Activated CD4-positive, alpha-beta T cell treated with anti-CD3 and anti-CD28 coated beads for 36 hours (primary cell): ENCODE measurements at regions not wholly inside any gene's neighbourhood (a gene's known extent, or its start where the extent isn't known, plus 50 kb on each side); places are given as distances from the start of the nearest gene placed in this dataset.

Experiments
- ATAC-seq: fragments of 200-7000 bp; cut with Tn5 transposase; one replicate; pipeline ENCODE4 v1.10.0; 2021; ENCODE audit warnings: mild to moderate bottlenecking, moderate library complexity
- CTCF ChIA-PET: fragments of 350-600 bp; sonication (Branson Sonifier 250); formaldehyde crosslinking; loops from one replicate; lab custom pipeline; 2021; ENCODE audit warnings: antibody characterized with exemption; lab: Charles Lee
- POLR2A ChIA-PET: fragments of 350-600 bp; sonication (Branson Sonifier 250); formaldehyde crosslinking; loops from one replicate; lab custom pipeline; 2021; ENCODE audit warnings: antibody characterized with exemption, inconsistent platforms; lab: Charles Lee
- DNase-seq: peaks from one replicate; pipeline ENCODE4 v3.0.0-alpha.2; 2020
- H3K27ac Mint-ChIP-seq: one replicate; pipeline ENCODE4 v1.8.0; 2021; ENCODE audit warnings: mixed read lengths
- H3K27me3 Mint-ChIP-seq: one replicate; pipeline ENCODE4 v1.8.0; 2021; ENCODE audit warnings: mixed read lengths
- H3K36me3 Mint-ChIP-seq: one replicate; pipeline ENCODE4 v1.8.0; 2021; ENCODE audit warnings: low read depth, mixed read lengths
- H3K4me1 Mint-ChIP-seq: one replicate; pipeline ENCODE4 v1.8.0; 2021; ENCODE audit warnings: mixed read lengths
- H3K4me3 Mint-ChIP-seq: one replicate; pipeline ENCODE4 v1.8.0; 2021; ENCODE audit warnings: mild to moderate bottlenecking, moderate library complexity, mixed read lengths
- H3K9me3 Mint-ChIP-seq: one replicate; pipeline ENCODE4 v1.8.0; 2021; ENCODE audit warnings: low read depth, mixed read lengths
- intact Hi-C, 2 experiments: fragments of 100-400 bp; cut with DNase I in 1 of 2; cut with micrococcal nuclease in 1 of 2; formaldehyde crosslinking; loops; one replicate each; pipeline versions ENCODE4 v1.14.2 to v1.15.1; 2022 to 2024; cut with DNase I, micrococcal nuclease

DNA sequence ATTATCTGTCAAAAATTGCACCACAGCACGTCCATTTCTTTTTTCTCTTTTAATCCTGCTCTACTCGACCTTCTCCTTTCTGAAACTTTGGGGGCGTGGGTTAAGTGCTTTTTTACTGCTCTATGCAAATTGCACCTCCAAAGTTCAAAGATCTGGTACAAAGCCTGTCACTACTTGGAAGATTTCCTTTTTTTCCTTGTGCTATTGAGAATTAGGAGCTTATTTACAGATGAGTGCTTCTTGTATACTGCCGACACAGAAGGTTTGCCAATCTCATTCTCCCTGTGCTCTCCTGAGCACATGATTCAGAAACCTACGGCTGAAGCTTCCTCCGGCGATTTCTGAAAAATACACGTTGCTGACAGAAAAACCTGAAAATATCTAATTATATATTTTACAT is 94.8 kb downstream of the TEX29 start:
- intact Hi-C loops = no loop called here
- H3K27ac Mint-ChIP-seq = no peak overlapping the region

DNA sequence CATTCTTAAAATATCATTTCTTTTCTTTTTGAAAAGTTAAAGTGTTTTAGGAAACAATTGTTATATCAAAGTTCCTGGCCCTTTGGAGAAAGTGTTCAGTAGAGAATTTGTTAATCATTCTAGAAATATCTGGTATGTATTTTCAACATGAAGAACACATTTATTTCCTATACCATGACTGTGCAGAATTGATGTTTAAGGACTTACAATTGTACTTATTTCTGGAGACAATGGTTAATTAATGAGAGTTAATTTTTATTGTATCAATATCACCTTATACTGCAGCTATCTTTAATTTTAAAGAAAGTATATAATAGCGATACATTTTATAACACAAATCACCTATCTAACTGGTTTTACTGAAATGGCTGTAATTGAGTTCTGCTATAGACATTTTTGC is 95.3 kb downstream of the TEX29 start:
- Mint-ChIP-seq H3K9me3 (no peaks in the 10 kb centered on the region), H3K36me3 (no peaks in the 10 kb centered on the region), H3K27ac (no peak overlapping the region), H3K4me3 (no peak overlapping the region), H3K4me1 (no peaks in the 10 kb centered on the region), H3K27me3 (peaks cover 16% of the 10 kb centered on the region)
- no peak for DNase-seq
- no peak for ATAC-seq
- ChIA-PET POLR2A (no interaction called here), CTCF (interaction anchor here (3.8 kb wide), 1 partner anchor 12 kb away, joined by 17 read pairs; no protein-coding TSS in a partner anchor)
- intact Hi-C loops = no loop called here

More for the DNA sequence above, 94.8 kb downstream of the TEX29 start:
- POLR2A ChIA-PET = no interaction called here
- H3K4me1 Mint-ChIP-seq = no peaks in the 10 kb centered on the region
- H3K4me3 Mint-ChIP-seq = no peak overlapping the region
- ATAC-seq (no peak), DNase-seq (no peak)
- CTCF ChIA-PET = interaction anchor here (3.8 kb wide), 1 partner anchor 13 kb away, joined by 17 read pairs; no protein-coding TSS in a partner anchor
- no peaks in the 10 kb centered on the region for H3K9me3 Mint-ChIP-seq
- H3K36me3 Mint-ChIP-seq = no peaks in the 10 kb centered on the region
- peaks cover 16% of the 10 kb centered on the region for H3K27me3 Mint-ChIP-seq

DNA sequence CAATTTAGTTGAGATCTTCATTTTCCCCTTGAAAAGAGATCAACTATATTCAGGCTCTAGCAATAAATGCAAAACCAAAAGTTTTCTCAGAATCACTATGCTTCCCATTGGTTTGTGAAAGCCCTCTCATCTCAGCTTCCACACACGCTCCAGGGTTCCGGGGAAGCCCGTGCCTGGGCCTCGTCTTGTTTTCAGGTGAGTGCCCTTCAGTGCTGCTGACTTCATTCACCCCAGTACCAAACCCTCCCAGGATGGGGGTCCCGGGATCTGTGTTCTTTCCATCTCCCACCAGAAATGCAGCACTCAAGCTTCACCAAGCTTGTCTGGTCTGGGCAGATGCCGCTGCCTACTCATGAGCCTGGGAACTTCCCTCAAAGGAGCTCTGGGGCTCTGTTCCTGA is 97.7 kb downstream of the TEX29 start:
- Mint-ChIP-seq H3K4me1 (no peaks in the 10 kb centered on the region), H3K9me3 (no peaks in the 10 kb centered on the region), H3K4me3 (no peak overlapping the region), H3K36me3 (no peaks in the 10 kb centered on the region), H3K27ac (no peak overlapping the region), H3K27me3 (peaks cover 5% of the 10 kb centered on the region)
- ATAC-seq (no peak), DNase-seq (no peak)
- ChIA-PET CTCF (interaction anchor here (3.8 kb wide), 1 partner anchor 10 kb away, joined by 17 read pairs; no protein-coding TSS in a partner anchor), POLR2A (no interaction called here)
- intact Hi-C loops = no loop called here

DNA sequence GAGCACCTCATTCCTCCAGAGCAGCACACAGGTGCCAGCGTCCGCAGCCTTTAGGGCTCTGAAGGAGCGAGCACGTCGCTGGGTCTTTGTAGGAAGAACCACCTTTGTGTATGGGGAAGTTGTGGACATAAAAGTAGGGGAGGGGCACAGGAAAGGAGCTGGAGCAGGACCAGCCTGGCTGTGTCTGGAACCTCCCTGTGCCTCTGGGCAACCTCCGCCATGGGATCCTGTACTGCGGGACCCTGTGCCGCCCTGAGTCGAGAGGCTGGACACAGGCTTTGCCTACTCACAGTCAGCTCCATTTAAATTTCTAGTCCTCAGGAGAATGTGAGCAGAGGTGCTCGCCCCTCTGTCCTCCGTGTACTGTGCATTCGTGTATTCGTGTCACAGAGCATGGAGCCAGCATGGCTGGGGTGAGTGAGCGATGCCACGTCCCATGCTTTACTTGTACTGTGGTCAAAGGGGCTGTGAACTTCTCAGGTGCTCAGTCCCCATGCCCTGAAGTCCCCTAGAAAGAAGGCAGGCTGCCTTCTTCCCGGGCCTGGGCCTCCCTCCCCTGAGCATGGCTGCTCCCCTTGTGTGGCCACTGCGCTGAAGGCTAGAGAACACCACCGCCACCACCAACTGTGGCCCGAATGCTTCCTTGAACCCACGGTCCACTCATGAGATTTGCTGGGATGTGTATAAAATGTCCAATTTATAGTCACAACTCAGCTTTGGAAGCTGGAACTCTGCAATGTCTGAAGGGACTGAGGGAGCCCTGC is 99.9 kb downstream of the TEX29 start:
- Mint-ChIP-seq H3K36me3 (no peaks in the 10 kb centered on the region), H3K9me3 (no peaks in the 10 kb centered on the region), H3K27me3 (no peaks in the 10 kb centered on the region), H3K27ac (no peak overlapping the region), H3K4me3 (no peak overlapping the region), H3K4me1 (no peaks in the 10 kb centered on the region)
- ChIA-PET CTCF (no interaction called here), POLR2A (no interaction called here)
- intact Hi-C loops = no loop called here
- DNase-seq (no peak), ATAC-seq (no peak)

DNA sequence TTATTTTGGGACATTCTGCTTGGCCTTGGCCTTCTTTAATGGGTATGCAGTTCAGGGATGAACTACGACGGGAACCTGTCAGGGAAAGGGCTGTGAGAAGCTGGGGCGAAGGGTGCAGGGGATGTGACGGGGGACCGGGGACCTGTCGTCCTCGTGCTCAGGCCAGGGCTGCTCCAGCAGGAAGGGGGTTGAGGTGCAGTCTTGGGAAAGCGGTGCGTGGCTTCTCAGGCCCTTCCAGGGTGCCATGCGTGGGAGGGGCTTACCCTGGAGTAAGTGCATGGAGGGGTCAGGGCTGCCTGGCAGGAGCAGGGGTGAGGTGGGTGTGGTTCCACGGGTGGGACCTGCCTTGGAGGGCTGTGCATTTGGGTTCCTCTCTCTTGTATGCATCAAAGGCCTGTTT is 100.8 kb downstream of the TEX29 start:
- DNase-seq (no peak), ATAC-seq (no peak)
- Mint-ChIP-seq H3K36me3 (no peaks in the 10 kb centered on the region), H3K27ac (no peak overlapping the region), H3K4me1 (no peaks in the 10 kb centered on the region), H3K4me3 (no peak overlapping the region), H3K27me3 (no peaks in the 10 kb centered on the region), H3K9me3 (no peaks in the 10 kb centered on the region)
- intact Hi-C loops = no loop called here
- ChIA-PET POLR2A (no interaction called here), CTCF (no interaction called here)

DNA sequence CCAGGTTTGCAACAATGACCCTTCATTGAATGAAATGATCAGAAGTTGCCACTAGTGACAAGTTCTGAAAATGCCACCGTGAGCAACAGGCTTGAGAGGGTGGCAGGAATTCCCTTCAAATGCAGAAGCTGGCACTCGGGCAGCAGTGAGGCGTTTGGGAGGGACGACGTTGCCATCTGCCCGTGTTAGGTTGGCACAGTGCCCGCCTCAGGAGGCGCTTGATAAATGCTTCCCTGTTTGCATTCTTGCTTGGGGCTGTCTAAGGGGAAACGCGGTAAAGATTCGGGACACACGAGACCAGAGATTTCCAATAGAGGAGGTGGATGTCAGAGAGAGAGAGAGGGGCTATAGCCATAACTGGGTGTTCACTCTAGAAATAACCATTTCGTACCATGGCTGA is 101.9 kb downstream of the TEX29 start:
- H3K9me3 Mint-ChIP-seq = no peaks in the 10 kb centered on the region
- ChIA-PET CTCF (no interaction called here), POLR2A (no interaction called here)
- ATAC-seq (no peak), DNase-seq (no peak)
- H3K4me3 Mint-ChIP-seq = no peak overlapping the region
- intact Hi-C loops = no loop called here
- no peaks in the 10 kb centered on the region for H3K4me1 Mint-ChIP-seq
- no peak overlapping the region for H3K27ac Mint-ChIP-seq
- no peaks in the 10 kb centered on the region for H3K27me3 Mint-ChIP-seq
- no peaks in the 10 kb centered on the region for H3K36me3 Mint-ChIP-seq

DNA sequence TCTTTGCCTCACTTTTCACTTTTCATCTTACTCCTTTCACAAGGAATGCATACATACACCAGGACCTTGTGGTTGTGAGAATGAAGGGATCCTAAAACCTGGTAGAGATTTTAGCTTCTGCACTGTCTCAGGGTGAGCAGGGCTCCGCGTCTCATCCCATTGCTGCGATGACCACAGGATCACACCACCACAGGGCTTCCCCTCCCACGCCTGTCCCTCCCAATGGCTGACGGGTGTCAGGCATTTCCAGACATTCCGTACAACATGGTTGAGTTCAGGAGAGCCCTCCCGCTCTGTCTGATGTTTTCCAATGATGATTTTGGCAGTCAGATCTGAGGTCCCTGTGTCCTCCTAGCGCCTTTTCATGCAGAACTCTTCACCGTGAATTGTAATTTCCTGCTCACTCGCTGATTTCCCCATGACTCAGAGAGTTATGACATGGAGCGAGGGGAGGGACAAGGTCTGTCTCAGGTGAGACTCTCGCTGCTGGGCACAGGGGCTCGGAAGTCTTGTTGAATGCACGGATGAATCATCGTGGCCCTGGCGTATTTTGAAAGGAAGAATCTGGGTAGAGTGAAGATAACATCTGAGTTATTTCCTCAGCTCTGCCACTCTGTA is 102.8 kb downstream of the TEX29 start:
- Mint-ChIP-seq H3K27me3 (no peaks in the 10 kb centered on the region), H3K4me1 (no peaks in the 10 kb centered on the region), H3K9me3 (no peaks in the 10 kb centered on the region), H3K4me3 (no peak overlapping the region), H3K36me3 (no peaks in the 10 kb centered on the region), H3K27ac (no peak overlapping the region)
- intact Hi-C loops = no loop called here
- peak; percentile 49 for ATAC-seq
- CTCF ChIA-PET = no interaction called here
- POLR2A ChIA-PET = no interaction called here
- DNase-seq = no peak

DNA sequence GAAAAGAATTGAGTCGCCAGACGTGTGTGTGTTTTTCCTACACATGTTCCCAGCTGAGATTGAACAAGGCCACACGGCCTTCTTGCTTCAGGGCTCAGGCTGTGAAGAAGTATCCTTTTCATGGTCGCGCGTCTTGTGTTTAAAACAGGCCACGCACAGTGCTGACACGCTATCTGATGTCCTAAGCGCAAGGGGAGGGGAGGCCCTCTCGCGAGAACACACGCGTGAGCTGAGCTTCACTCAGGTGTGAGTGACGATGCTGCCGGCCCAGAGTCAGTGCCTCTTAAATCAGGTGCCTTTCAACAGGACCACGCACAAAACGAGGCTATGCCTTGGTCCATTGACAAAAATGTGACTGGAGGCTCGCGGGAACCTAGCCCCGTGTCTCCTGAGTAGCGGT is 103.7 kb downstream of the TEX29 start:
- ATAC-seq (no peak), DNase-seq (no peak)
- Mint-ChIP-seq H3K4me3 (no peak overlapping the region), H3K27me3 (no peaks in the 10 kb centered on the region), H3K36me3 (no peaks in the 10 kb centered on the region), H3K9me3 (no peaks in the 10 kb centered on the region), H3K27ac (no peak overlapping the region), H3K4me1 (no peaks in the 10 kb centered on the region)
- POLR2A ChIA-PET = no interaction called here
- intact Hi-C loops = no loop called here
- CTCF ChIA-PET = no interaction called here

DNA sequence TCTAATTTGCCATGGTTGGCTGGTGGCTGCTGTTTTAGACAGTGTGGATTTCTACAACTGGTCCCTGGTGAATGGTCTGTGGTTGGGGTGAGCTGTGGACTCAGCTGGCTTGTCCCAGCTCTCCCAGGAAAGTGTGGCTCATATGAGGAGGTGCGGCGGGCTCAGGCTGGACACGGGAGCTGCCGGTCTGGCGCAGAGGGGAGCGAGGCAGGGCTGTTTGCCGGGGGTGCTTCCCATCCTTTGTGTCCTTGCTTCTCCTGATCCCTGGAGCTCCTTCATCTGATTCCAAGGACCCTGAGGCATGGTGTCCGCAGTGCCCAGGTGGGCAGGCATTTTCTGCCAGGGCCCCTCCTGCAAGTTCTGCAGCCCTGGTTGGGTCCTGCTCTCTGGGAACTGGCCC is 104.9 kb downstream of the TEX29 start:
- ATAC-seq (no peak), DNase-seq (no peak)
- H3K36me3 Mint-ChIP-seq = no peaks in the 10 kb centered on the region
- H3K4me1 Mint-ChIP-seq = no peaks in the 10 kb centered on the region
- ChIA-PET CTCF (interaction anchor here (0.8 kb wide), 1 partner anchor 652 kb away, joined by 3 read pairs; no protein-coding TSS in a partner anchor), POLR2A (no interaction called here)
- no peaks in the 10 kb centered on the region for H3K27me3 Mint-ChIP-seq
- no peak overlapping the region for H3K4me3 Mint-ChIP-seq
- intact Hi-C loops = no loop called here
- no peak overlapping the region for H3K27ac Mint-ChIP-seq
- no peaks in the 10 kb centered on the region for H3K9me3 Mint-ChIP-seq

DNA sequence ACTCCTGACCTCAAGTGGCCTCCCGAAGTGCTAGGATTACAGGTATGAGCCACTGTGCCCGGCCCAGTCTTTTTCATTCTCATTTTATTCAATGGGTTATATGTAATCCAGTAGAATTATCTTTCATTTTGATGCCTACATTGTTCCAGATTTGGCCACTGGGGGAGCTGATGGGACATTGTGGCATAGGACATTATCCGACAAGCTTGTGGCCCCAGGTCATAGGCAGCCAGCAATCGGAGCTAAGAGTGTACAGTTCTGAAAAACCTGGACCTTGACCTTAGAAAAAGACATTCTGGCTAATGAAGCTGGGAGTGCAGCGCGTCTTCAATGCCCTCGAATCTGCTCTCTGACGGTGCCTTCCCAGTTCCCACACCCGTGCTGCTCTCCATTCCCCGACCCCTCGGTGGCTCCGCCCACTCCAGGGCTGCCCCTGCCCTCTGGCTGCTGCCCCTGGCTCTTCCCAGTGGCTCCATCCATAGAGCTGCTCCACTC is 108.7 kb downstream of the TEX29 start:
- CTCF ChIA-PET = interaction anchor here (0.7 to 3.1 kb wide), 7 partner anchors 12 to 1036 kb away, joined by 3 to 17 read pairs (median 3); no protein-coding TSS in a partner anchor

DNA sequence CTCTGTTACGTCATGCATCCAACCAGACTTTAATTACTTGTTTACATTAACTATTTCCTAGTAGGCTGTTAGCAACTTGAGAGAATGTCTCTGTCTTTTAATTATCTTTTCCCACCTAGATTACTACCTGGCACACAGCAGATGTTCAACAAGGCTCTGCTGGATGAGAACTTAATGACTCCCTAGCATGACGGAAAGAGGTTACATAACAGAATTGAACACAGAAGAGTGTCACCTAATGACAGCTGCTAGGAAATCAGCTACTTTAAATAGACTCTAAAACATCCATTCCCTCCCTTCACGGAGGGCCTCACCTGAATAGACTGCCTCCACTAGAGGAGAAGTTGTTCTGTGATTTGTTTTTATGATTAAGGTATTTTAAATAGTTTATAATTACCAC is 110.8 kb downstream of the TEX29 start:
- CTCF ChIA-PET = no interaction called here

More for the DNA sequence above, 108.7 kb downstream of the TEX29 start:
- Mint-ChIP-seq H3K27me3 (peaks cover 11% of the 10 kb centered on the region), H3K4me3 (no peak overlapping the region), H3K9me3 (no peaks in the 10 kb centered on the region), H3K27ac (no peak overlapping the region), H3K36me3 (no peaks in the 10 kb centered on the region), H3K4me1 (no peaks in the 10 kb centered on the region)
- intact Hi-C loops = no loop called here
- ATAC-seq = peak; percentile 77
- POLR2A ChIA-PET = no interaction called here
- peak; percentile 64 for DNase-seq

More for the DNA sequence above, 110.8 kb downstream of the TEX29 start:
- DNase-seq (no peak), ATAC-seq (no peak)
- POLR2A ChIA-PET = no interaction called here
- Mint-ChIP-seq H3K4me1 (no peaks in the 10 kb centered on the region), H3K9me3 (no peaks in the 10 kb centered on the region), H3K27me3 (peaks cover 17% of the 10 kb centered on the region), H3K4me3 (no peak overlapping the region), H3K36me3 (no peaks in the 10 kb centered on the region), H3K27ac (no peak overlapping the region)
- intact Hi-C loops = no loop called here
